ENCODE measurements at regions not wholly inside any gene's neighbourhood (a gene's known extent, or its start where the extent isn't known, plus 50 kb on each side); places are given as distances from the start of the nearest gene placed in this dataset.

- peaks cover 0 to 5% (median 0%) of the 10 kb centered on the region in 5 donors for H3K36me3 Mint-ChIP-seq
- H3K9me3 Mint-ChIP-seq, result peaks cover 0 to 9% (median 0%) of the 10 kb centered on the region in 11 donors
- POLR2A ChIA-PET, result no interaction called here
- H3K4me1 Mint-ChIP-seq, result peaks cover 0 to 5% (median 0%) of the 10 kb centered on the region in 7 donors
- Histone ChIP-seq H3K36me3 (ENCODE audit: control insufficient read depth in 2 of 3, insufficient read depth in 3 of 3, low read length in 3 of 3) (no peaks in the 10 kb centered on the region), H3K27ac (ENCODE audit: low read depth, low read length) (no peak overlapping the region), H3K9me3 (ENCODE audit: control insufficient read depth in 2 of 3, low read length in 3 of 3) (no peaks in the 10 kb centered on the region), H3K4me1 (ENCODE audit: control insufficient read depth in 2 of 2, insufficient read depth in 2 of 2, low read length in 2 of 2) (no peaks in the 10 kb centered on the region), H3K27me3 (ENCODE audit: control insufficient read depth in 2 of 2, insufficient read depth in 2 of 2, low read length in 2 of 2) (no peaks in the 10 kb centered on the region), H3K4me3 (ENCODE audit: low read length) (no peak overlapping the region)
- no peak overlapping the region for H3K4me3 Mint-ChIP-seq
- CTCF ChIA-PET, result no interaction called here
- H3K27me3 Mint-ChIP-seq, result no peaks in the 10 kb centered on the region
- DNase-seq (no peak), ATAC-seq (no peak)
- intact Hi-C loops (cut with micrococcal nuclease), result no loop called here
- H3K27ac Mint-ChIP-seq, result no peak overlapping the region
Observed at GRCh38 chr18:31227497-31228229, 65.0 kb upstream of the DSC1 start.

- Mint-ChIP-seq H3K27me3 (no peaks in the 10 kb centered on the region), H3K9me3 (peaks cover 0 to 13% (median 0%) of the 10 kb centered on the region in 11 donors), H3K36me3 (peaks cover 0 to 5% (median 0%) of the 10 kb centered on the region in 5 donors), H3K4me1 (peaks cover 0 to 9% (median 0%) of the 10 kb centered on the region in 7 donors), H3K4me3 (no peak overlapping the region), H3K27ac (no peak overlapping the region)
- Histone ChIP-seq H3K27me3 (ENCODE audit: control insufficient read depth in 2 of 2, insufficient read depth in 2 of 2, low read length in 2 of 2) (no peaks in the 10 kb centered on the region), H3K4me3 (ENCODE audit: low read length) (no peak overlapping the region), H3K36me3 (ENCODE audit: control insufficient read depth in 2 of 3, insufficient read depth in 3 of 3, low read length in 3 of 3) (no peaks in the 10 kb centered on the region), H3K27ac (ENCODE audit: low read depth, low read length) (no peak overlapping the region), H3K9me3 (ENCODE audit: control insufficient read depth in 2 of 3, low read length in 3 of 3) (no peaks in the 10 kb centered on the region), H3K4me1 (ENCODE audit: control insufficient read depth in 2 of 2, insufficient read depth in 2 of 2, low read length in 2 of 2) (no peaks in the 10 kb centered on the region)
- ATAC-seq (no peak), DNase-seq (no peak)
- intact Hi-C loops (cut with micrococcal nuclease), result no loop called here
- POLR2A ChIA-PET, result no interaction called here
- CTCF ChIA-PET, result no interaction called here
Observed at GRCh38 chr18:31229829-31230228, 67.2 kb upstream of the DSC1 start.

GRCh38 chr18:31230495-31230894 is 67.8 kb upstream of the DSC1 start:
- POLR2A ChIA-PET, result no interaction called here
- no peaks in the 10 kb centered on the region for H3K27me3 Mint-ChIP-seq
- CTCF ChIA-PET, result no interaction called here

DNA sequence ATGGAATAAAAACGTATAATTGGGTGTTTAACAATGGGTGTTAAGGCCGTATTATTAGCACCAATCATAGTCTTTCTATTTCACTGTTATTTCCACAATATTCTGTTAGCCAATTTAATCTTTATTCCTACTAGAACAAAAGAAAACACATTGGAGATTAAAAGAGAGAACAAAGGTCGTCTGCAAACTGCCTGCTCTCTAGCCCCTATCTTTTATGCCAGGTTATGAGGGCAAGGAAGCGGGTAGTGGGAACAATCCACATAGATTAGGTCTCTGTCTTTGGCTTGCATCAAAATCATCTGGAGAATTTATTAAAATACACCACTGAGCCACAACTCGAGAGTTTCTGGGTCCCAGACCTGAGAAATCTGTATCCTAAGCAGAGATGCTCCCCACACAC is 69.4 kb upstream of the DSC1 start:
- peaks cover 0 to 8% (median 0%) of the 10 kb centered on the region in 7 donors for H3K4me1 Mint-ChIP-seq
- no peak overlapping the region for H3K4me3 Mint-ChIP-seq
- POLR2A ChIA-PET, result no interaction called here
- peaks cover 0 to 2% (median 0%) of the 10 kb centered on the region in 5 donors for H3K36me3 Mint-ChIP-seq
- no peaks in the 10 kb centered on the region for H3K36me3 ChIP-seq (ENCODE audit: control insufficient read depth in 2 of 3, insufficient read depth in 3 of 3, low read length in 3 of 3)
- H3K9me3 Mint-ChIP-seq, result peaks cover 0 to 13% (median 0%) of the 10 kb centered on the region in 11 donors
- H3K9me3 ChIP-seq (ENCODE audit: control insufficient read depth in 2 of 3, low read length in 3 of 3), result no peaks in the 10 kb centered on the region
- no peak for DNase-seq
- CTCF ChIA-PET, result no interaction called here
- intact Hi-C loops (cut with micrococcal nuclease), result no loop called here
- ATAC-seq, result no peak
- no peak overlapping the region for H3K27ac ChIP-seq (ENCODE audit: low read depth, low read length)
- no peak overlapping the region for H3K27ac Mint-ChIP-seq
- H3K27me3 Mint-ChIP-seq, result no peaks in the 10 kb centered on the region
- no peak overlapping the region for H3K4me3 ChIP-seq (ENCODE audit: low read length)
- no peaks in the 10 kb centered on the region for H3K4me1 ChIP-seq (ENCODE audit: control insufficient read depth in 2 of 2, insufficient read depth in 2 of 2, low read length in 2 of 2)
- H3K27me3 ChIP-seq (ENCODE audit: control insufficient read depth in 2 of 2, insufficient read depth in 2 of 2, low read length in 2 of 2), result no peaks in the 10 kb centered on the region

More at GRCh38 chr18:31230495-31230894, 67.8 kb upstream of the DSC1 start:
- no peaks in the 10 kb centered on the region for H3K36me3 ChIP-seq (ENCODE audit: control insufficient read depth in 2 of 3, insufficient read depth in 3 of 3, low read length in 3 of 3)
- no peak overlapping the region for H3K27ac ChIP-seq (ENCODE audit: low read depth, low read length)
- no peaks in the 10 kb centered on the region for H3K27me3 ChIP-seq (ENCODE audit: control insufficient read depth in 2 of 2, insufficient read depth in 2 of 2, low read length in 2 of 2)
- Mint-ChIP-seq H3K9me3 (peaks cover 0 to 13% (median 0%) of the 10 kb centered on the region in 11 donors), H3K36me3 (peaks cover 0 to 5% (median 0%) of the 10 kb centered on the region in 5 donors), H3K4me3 (no peak overlapping the region), H3K27ac (no peak overlapping the region), H3K4me1 (peaks cover 0 to 9% (median 0%) of the 10 kb centered on the region in 7 donors)
- DNase-seq, result no peak
- H3K9me3 ChIP-seq (ENCODE audit: control insufficient read depth in 2 of 3, low read length in 3 of 3), result no peaks in the 10 kb centered on the region
- H3K4me3 ChIP-seq (ENCODE audit: low read length), result no peak overlapping the region
- intact Hi-C loops (cut with micrococcal nuclease), result no loop called here
- no peaks in the 10 kb centered on the region for H3K4me1 ChIP-seq (ENCODE audit: control insufficient read depth in 2 of 2, insufficient read depth in 2 of 2, low read length in 2 of 2)
- ATAC-seq, result no peak

DNA sequence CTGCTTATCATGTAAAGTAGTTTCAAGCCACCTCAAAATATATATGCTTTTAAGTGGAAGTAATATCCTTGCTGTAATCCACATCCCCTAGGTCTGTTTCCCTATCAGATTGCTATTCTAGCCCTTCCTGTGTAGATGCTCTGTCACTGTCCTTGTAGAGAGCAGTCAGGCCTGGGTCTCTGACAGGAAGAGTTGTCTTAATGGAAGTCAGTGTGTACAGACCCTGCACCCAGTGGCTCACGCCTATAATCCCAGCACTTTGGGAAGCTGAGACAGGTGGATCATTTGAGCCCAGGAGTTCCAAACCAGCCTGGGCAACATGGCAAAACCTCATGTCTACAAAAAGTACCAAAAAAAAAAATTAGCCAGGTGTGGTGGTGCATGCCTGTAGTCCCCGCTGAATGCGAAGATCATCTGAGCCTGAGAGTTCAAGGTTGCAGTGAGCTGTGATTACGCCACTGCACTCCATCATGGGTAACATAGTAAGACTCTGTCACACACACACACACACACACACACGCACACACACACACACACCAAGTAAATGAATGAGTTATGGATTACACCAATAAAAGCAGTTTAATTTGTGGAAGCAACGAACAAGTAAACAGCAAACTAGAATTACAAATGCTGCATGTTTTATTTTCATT is 70.2 kb upstream of the DSC1 start:
- DNase-seq (no peak), ATAC-seq (no peak)
- Mint-ChIP-seq H3K36me3 (no peaks in the 10 kb centered on the region), H3K9me3 (peaks cover 0 to 7% (median 0%) of the 10 kb centered on the region in 11 donors), H3K27ac (no peak overlapping the region), H3K27me3 (no peaks in the 10 kb centered on the region), H3K4me3 (no peak overlapping the region), H3K4me1 (peaks cover 0 to 4% (median 0%) of the 10 kb centered on the region in 7 donors)
- H3K4me3 ChIP-seq (ENCODE audit: low read length), result no peak overlapping the region
- CTCF ChIA-PET, result no interaction called here
- no peak overlapping the region for H3K27ac ChIP-seq (ENCODE audit: low read depth, low read length)
- POLR2A ChIA-PET, result interaction anchor here (0.7 kb wide), 1 partner anchor 227 kb away, joined by 3 read pairs; no protein-coding TSS in a partner anchor
- H3K4me1 ChIP-seq (ENCODE audit: control insufficient read depth in 2 of 2, insufficient read depth in 2 of 2, low read length in 2 of 2), result no peaks in the 10 kb centered on the region
- no peaks in the 10 kb centered on the region for H3K36me3 ChIP-seq (ENCODE audit: control insufficient read depth in 2 of 3, insufficient read depth in 3 of 3, low read length in 3 of 3)
- no peaks in the 10 kb centered on the region for H3K27me3 ChIP-seq (ENCODE audit: control insufficient read depth in 2 of 2, insufficient read depth in 2 of 2, low read length in 2 of 2)
- intact Hi-C loops (cut with micrococcal nuclease), result no loop called here
- no peaks in the 10 kb centered on the region for H3K9me3 ChIP-seq (ENCODE audit: control insufficient read depth in 2 of 3, low read length in 3 of 3)

DNA sequence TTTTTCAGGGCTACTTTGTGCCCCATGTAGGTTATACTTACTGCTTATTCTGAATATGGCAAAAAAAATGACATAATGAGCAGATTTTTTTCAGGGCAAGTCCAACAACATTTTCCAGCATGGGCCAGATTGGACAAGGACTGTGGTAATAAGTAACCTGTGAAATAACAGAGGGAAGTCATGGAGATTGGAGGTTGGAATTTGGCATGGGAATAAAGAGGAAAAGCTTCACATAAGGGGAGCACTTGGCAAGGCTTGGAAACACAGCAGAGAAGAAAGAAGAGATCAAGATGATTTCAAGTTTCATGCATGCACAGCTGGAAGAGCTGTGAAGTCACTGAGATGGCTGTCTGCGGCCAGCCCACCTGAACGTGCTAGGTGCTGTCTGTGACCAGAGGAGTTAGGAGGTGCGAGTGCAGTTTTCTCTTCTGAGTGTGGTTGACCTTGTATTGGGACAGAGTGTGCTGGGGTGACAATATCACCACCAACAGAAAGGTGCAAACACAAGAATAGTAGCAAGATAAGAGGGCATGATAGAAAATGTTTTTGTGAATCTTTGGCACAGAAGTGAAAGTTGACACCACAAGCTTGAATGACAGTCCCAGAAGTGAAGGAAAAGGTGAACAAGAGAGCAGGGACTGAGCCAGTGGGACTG is 71.1 kb upstream of the DSC1 start:
- H3K4me1 ChIP-seq (ENCODE audit: control insufficient read depth in 2 of 2, insufficient read depth in 2 of 2, low read length in 2 of 2), result no peaks in the 10 kb centered on the region
- Mint-ChIP-seq H3K36me3 (no peaks in the 10 kb centered on the region), H3K4me3 (no peak overlapping the region), H3K4me1 (peaks cover 0 to 4% (median 0%) of the 10 kb centered on the region in 7 donors), H3K9me3 (peaks cover 0 to 7% (median 0%) of the 10 kb centered on the region in 11 donors), H3K27me3 (no peaks in the 10 kb centered on the region), H3K27ac (no peak overlapping the region)
- intact Hi-C loops (cut with micrococcal nuclease), result no loop called here
- ChIA-PET POLR2A (interaction anchor here (0.7 kb wide), 1 partner anchor 21 kb away, joined by 3 read pairs; no protein-coding TSS in a partner anchor), CTCF (no interaction called here)
- DNase-seq (no peak), ATAC-seq (no peak)
- no peaks in the 10 kb centered on the region for H3K9me3 ChIP-seq (ENCODE audit: control insufficient read depth in 2 of 3, low read length in 3 of 3)
- no peak overlapping the region for H3K27ac ChIP-seq (ENCODE audit: low read depth, low read length)
- no peaks in the 10 kb centered on the region for H3K36me3 ChIP-seq (ENCODE audit: control insufficient read depth in 2 of 3, insufficient read depth in 3 of 3, low read length in 3 of 3)
- no peaks in the 10 kb centered on the region for H3K27me3 ChIP-seq (ENCODE audit: control insufficient read depth in 2 of 2, insufficient read depth in 2 of 2, low read length in 2 of 2)
- H3K4me3 ChIP-seq (ENCODE audit: low read length), result no peak overlapping the region

Measured in naive thymus-derived CD4-positive, alpha-beta T cell (primary cell).